Stimulated activated CD4-positive, alpha-beta T cell treated with anti-CD3 and anti-CD28 coated beads, TNF-alpha, amount 100 ng/mL, for 48 hours (primary cell): ENCODE measurements at regions not wholly inside any gene's neighbourhood (a gene's known extent, or its start where the extent isn't known, plus 50 kb on each side); places are given as distances from the start of the nearest gene placed in this dataset.

Experiments
- DNase-seq, 3 donors: peaks; one replicate each; pipeline ENCODE4 v3.0.0-alpha.2; 2020; ENCODE audit warnings: low read depth in 3 of 3

- no peak for DNase-seq
These were observed 50.9 kb upstream of the PRICKLE2 start for GRCh38 chr3:64276131-64276530.
